GM19468 (cell line): ENCODE measurements at regions not wholly inside any gene's neighbourhood (a gene's known extent, or its start where the extent isn't known, plus 50 kb on each side); places are given as distances from the start of the nearest gene placed in this dataset.

Experiments
- ATAC-seq: cut with Tn5 transposase; IDR thresholded peaks from one replicate; pipeline ENCODE4 v1.9.1; 2021; ENCODE audit warnings: mild to moderate bottlenecking, moderate library complexity, moderate number of reproducible peaks; ENCODE audit not compliant: unreplicated experiment; ENCODE audit errors: extremely low read depth

DNA sequence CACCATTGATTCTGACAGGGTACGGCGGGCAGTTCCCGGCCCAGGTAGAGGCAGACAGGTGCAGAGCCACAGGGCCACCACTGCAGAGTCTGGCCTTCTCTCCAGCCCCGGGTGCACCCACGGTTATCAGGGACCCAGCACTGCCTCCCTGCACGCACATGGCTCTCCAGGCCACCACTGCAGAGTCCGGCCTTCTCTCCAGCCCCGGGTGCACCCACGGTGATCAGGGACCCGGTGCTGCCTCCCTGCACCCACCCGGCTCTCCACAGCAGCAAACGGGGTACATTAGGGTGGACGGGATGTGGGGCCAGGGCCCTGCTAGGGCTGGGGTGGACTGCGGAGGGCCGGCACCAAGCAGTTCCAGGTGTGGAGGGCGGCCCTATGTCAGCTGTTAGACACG lies 272.9 kb downstream of the BRD1 start:
- no peak for ATAC-seq

- ATAC-seq, result no peak
Observed at GRCh38 chr22:49554296-49554625, 273.4 kb downstream of the BRD1 start.

GRCh38 chr22:49553518-49554295 lies 274.0 kb downstream of the BRD1 start:
- ATAC-seq, result no peak

DNA sequence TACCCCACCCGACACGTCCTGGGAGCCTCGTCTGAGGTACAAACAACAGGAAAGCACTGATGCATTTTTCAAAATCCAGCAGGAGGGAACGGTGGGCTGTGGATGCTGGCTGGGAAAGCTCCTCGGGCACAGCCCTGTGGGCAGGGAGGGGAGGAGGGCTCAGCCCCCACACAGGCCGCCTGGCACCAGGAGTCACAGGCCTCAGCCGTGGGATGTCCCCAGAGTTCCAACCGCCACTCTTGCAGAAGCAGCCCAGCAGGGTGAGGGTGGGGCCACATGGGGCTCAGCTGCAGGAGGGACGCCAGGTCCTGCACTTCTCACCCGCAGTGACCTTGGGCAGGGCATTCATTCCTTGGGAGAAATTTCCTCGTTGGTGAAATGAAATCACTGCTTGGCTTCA lies 274.6 kb downstream of the BRD1 start:
- ATAC-seq, result no peak

DNA sequence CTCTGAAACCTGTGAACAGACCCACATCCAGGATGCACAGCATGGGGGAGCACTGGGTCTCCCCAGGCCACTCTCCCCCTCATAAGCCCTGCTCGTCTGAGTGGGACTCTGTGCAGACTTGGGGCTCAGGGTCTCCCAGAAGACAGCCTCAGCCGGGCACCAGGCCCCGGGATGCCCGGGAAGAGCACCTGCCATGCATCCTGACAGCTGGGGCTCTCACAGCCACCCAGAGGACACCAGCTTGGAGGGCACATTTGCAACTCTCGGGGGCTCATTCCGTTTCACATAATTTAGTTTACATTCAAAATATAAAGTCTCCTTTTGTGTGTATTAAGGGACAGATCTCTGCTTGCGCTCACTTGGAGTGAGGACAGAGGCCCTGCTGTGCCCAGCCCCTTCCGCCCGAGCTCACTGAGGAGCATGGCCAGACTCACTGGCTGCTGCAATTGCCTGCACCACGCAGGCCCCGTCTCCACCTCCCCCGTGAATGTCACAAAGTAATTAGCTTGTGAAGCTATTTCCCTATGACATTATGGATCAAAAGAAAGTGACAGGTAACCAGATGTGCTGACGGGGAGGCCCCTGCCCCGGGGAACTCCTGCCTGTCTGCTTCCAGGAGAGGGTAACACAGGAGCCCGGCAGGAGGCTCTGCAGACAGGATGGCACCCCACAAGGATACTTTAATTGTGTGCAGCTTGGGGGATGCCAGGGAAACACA lies 275.6 kb downstream of the BRD1 start:
- ATAC-seq, result no peak

GRCh38 chr22:49551446-49551845 lies 276.2 kb downstream of the BRD1 start:
- no peak for ATAC-seq

DNA sequence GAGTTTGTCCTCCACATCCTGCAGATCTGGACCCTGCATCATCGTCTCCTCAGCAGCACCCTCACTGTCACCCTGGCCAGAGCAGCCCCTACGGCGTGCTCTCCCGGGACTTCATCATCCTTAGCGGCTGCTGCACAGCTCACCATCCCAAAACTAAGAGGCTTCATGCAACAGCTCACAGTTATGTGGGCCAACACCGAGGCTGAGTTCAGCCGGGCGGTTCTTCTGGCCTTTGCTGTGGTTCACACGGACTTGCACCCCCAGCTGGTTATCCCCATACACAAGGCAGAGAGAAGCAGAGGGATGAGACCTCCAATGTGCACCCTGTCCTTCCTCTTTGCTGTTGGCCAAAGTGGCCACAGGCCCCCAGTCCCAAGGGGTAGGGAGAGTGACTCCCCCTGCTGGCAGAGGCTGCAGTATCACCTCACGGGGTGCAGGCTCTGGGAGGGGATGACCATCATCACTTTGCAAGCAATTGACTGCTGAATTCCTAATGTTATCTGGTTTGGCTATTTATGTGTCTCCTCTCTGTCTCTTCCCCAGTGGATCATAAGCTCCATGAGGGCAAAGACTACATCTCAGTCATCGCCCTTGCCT lies 276.8 kb downstream of the BRD1 start:
- ATAC-seq, result no peak

DNA sequence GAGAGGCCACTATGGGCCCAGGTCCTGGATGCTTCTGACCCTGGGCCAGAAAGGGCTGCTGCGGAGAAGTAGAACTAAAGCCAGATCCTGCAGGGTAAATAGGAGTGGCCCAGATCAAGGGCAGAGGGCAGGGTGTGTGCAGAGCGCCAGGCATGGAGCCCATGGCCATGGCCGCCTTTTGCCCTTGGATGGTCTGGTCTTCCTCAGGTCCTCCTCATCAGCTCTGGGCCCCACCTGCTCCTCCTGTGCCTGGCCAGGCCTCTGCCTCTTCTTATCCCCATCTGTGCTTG lies 277.6 kb downstream of the BRD1 start:
- no peak for ATAC-seq

DNA sequence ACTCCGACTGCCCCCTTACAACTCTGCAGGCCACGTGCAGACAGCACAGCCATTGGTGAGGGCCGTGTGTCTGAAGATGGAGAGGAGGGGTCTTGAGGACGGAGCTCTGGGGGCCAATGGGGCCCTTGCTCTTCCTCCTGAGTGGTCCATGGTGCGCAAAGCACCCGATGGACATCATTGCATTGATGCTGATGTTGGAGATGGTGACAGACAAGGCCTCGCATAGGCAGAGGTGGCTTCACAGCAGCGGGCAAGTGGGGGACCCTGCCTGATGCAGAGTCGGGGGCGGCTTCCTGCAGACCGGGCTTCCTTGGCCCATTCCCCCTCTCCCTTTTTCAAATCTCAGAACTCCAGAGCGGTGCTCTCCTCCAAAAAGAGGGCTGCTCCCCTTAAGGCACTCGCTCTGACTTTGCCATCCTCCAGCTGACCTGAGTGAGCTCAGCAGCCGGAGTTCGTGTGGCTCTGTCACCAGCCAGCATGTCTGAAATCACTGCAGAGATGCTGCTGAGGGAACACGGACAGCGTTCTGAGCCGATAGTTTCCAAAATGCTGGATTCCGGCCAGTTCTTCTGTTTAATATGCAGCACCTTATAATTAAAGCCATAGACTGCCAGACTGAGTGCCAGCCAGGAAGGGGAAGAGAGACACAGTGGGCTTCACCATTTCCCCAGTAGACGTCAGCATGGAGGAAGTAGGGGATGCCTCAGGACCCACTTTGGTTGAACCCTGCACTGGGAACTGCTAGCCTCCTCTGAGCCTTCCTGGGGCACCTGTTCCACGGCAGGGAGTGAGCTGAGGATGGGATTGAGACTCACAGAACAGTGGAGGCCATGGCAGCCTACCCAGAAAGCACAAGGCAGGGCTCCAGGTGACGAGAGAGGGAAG lies 278.2 kb downstream of the BRD1 start:
- no peak for ATAC-seq

GRCh38 chr22:49548356-49549202 lies 279.1 kb downstream of the BRD1 start:
- no peak for ATAC-seq

GRCh38 chr22:49547751-49548239 lies 279.9 kb downstream of the BRD1 start:
- ATAC-seq, result no peak

DNA sequence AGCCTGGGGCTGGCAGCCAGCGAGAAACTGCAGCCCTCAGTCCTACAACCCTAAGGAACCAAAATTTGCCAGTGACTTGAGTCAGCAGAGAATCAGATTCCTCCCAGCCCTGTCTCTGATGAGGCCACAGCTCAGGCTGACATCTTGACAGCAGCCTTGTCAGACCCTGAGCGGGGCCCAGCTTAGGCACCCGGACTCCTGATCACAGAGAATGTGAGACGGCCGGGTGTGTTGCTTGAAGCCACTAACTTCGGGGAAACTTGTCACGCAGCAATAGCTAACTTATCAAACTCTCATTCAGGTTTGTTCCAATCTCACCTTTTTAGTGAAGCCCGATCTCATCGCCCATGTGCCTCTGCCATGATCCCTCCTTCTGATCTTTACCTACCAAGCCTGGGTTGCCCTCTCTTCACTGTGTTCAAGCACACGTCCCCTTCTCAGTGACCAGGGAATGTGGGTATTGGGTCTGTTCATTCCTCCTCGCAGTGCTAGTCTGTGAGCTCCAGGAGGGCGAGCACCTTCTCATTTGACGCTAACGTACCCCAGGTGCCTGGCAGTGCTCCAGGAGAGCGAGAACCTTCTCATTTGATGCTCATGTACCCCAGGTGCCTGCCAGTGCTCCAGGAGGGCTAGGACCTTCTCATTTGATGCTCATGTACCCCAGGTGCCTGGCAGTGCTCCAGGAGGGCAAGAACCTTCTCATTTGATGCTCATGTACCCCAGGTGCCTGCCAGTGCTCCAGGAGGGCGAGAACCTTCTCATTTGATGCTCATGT lies 280.7 kb downstream of the BRD1 start:
- ATAC-seq, result no peak

DNA sequence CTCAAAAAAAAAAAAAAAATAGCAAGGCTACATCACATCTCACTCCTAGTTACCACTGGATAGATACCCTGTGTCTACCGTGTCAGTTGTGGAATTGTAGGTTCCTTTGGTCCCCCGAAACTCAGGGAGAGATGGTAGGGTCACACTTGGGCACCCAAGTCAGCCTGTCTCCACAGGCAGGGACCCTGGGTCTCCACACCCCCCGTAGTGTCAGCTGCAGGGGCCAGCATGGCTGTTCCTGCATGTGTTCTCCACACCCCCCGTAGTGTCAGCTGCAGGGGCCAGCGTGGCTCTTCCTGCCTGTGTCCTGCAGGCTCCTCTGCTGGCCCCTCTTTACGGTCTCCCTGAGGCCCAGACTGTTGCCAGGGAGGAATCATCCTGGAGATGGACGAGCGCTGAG lies 282.1 kb downstream of the BRD1 start:
- ATAC-seq, result no peak

DNA sequence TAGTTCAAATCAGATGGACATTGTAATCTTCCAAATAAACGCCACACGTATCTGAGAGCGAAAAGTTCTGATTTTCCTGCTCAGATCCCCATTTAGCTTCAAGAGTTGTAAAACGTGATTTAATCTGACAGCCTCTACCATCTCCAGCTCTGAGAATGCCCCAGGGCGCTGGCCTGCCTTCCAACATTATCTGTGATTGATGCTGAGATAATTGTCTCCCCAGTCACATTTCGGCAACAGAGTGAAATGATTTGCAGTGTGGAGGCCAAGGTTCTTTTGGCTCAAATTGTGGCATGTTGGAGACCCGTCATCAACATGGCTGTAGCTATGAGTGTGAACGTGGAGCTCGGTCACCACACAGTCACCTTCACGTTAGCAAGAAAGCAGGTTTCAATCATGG lies 283.4 kb downstream of the BRD1 start:
- no peak for ATAC-seq

DNA sequence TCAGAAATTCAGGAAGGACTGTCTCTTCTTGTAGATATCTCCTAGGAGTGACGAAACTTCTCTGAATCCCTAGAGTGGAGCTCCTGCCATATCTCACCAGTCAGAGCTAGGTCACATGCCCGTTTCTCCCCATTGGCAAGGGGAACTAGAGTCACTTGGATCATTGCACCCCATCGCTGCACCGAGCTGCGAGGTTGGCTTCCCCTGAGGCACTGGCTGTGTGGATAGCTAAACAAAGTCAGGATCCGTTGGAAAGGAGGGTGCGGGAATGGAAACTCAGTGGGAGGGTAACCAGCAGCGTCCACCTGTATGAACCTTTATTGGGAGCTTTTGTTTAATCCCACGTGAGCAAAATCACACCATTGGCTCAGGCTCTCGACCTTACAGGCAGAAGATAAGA lies 283.8 kb downstream of the BRD1 start:
- ATAC-seq, result no peak

DNA sequence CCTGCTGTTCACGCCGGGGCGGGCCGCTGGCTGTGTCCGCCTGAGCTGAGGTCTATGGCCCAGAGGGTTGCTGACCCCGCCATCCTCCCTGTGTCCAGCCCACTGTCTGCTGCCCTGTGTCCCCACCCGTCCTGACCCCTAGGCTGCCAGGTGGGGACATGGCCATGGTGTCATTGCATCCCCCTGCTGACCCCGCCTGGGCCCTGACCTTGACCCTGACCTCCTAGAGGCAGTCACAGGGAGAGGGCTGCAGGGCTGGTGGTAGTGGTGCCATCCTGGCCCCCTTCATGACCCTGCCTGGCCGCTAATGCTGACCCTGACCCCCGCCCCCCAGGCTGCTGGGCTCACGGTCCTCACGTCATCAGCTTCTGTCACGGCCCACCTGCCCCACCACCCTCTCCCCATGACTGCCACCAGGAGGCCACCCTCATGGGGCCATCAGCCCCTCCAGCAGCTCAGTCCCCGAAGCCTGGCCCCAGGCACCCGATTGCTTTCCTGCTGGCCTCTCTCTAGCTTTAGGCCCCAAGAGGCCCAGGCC lies 285.9 kb downstream of the BRD1 start:
- ATAC-seq, result no peak

DNA sequence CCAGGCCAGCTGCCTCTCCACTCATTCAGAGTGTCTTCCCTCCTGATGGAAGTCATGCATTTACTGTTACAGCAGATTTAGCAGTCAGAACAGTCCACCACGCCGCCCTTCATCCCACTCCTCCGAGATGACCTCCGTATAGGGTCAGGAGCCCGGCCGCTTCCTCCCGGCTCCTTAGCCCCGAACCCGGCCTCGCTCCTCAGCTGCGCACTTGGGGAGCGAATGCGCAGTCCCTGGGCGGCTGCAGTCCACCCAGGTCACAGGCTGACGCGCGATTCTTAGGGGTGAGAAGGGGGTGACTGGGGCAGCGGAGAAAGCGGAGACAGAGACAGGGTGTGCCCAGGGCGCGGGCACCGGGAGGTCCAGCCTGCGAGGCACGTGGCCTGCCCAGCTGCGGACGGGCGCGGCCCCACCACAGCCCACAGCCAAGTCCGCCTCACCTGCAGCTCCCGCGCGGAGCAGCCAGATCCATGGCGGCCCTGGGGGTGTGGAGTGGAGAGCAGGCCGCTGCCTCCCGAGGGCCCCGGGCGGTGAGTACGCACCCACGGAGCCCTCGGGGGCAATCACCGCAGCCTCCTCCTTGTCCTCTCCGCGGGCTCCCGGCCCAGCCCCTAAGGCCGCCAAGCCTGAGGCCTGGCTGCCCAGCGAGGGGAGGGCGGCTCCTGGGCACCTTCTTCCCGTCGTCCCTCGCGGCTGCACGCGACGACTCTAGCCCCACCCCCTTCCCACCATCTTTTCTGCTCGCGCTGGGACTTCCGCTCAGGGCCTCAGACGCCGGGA lies 286.6 kb downstream of the BRD1 start:
- no peak for ATAC-seq
